SK-N-SH (cell line): ENCODE measurements at regions not wholly inside any gene's neighbourhood (a gene's known extent, or its start where the extent isn't known, plus 50 kb on each side); places are given as distances from the start of the nearest gene placed in this dataset.

Experiments used
- ELF1 ChIP-seq: IDR thresholded peaks from 2 replicates; pipeline ENCODE4 v1.4.0; 2012
- EP300 ChIP-seq, 2 experiments: IDR thresholded peaks; 2 replicates each; pipeline versions ENCODE4 v1.4.0 to v1.6.1; 2012; ENCODE audit warnings: borderline replicate concordance in 1 of 2, low read depth in 1 of 2, low read length in 1 of 2
- EZH2phosphoT487 ChIP-seq: fragments of 200-600 bp; sonication (generic); IDR thresholded peaks from 2 replicates; pipeline ENCODE4 v1.6.1; 2017; ENCODE audit warnings: low read depth, mixed run types, mild to moderate bottlenecking, antibody characterized with exemption, moderate library complexity, borderline replicate concordance
- JUND ChIP-seq: IDR thresholded peaks from 2 replicates; pipeline ENCODE4 v1.4.0; 2012
- POLR2AphosphoS5 ChIP-seq: IDR thresholded peaks from 2 replicates; pipeline ENCODE4 v1.6.1; 2012; ENCODE audit warnings: low read depth, low read length
- RAD21 ChIP-seq: IDR thresholded peaks from 2 replicates; pipeline ENCODE4 v1.6.1; 2012; ENCODE audit warnings: mild to moderate bottlenecking, low read length
- TEAD4 ChIP-seq: IDR thresholded peaks from 2 replicates; pipeline ENCODE4 v1.4.0; 2012; ENCODE audit warnings: mild to moderate bottlenecking, borderline replicate concordance; ENCODE audit not compliant: insufficient read depth
- YY1 ChIP-seq: IDR thresholded peaks from 2 replicates; pipeline ENCODE4 v1.4.0; 2012; ENCODE audit warnings: low read depth, mild to moderate bottlenecking
- TF ChIP-seq, protein P1 (sequence below): fragments of 200-600 bp; sonication (generic); IDR thresholded peaks from 2 replicates; pipeline ENCODE4 v1.6.1; 2017; ENCODE audit warnings: antibody characterized with exemption, mild to moderate bottlenecking, moderate library complexity

DNA sequence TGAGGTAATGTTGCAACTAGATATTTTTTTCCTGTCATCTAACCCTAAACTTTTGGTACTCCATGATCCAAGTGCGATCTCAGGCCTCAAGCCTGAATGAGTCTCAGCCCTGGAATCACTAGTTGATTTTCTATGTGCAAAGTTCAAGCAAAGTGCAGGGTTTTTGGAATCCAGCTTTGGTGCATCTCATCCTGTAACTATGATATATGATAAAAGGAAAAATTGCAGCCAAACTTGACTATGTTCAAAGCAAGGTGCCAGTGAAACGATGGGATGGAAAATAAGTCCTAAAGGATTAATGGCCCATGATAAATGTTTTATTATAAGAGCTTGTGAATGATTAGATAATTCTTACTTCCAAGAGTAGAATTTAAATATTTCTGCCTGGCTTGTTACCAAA, 78.9 kb upstream of the NT5C1B start:
- TF ChIP-seq EZH2phosphoT487: no peak
- TF ChIP-seq, protein P1, sequence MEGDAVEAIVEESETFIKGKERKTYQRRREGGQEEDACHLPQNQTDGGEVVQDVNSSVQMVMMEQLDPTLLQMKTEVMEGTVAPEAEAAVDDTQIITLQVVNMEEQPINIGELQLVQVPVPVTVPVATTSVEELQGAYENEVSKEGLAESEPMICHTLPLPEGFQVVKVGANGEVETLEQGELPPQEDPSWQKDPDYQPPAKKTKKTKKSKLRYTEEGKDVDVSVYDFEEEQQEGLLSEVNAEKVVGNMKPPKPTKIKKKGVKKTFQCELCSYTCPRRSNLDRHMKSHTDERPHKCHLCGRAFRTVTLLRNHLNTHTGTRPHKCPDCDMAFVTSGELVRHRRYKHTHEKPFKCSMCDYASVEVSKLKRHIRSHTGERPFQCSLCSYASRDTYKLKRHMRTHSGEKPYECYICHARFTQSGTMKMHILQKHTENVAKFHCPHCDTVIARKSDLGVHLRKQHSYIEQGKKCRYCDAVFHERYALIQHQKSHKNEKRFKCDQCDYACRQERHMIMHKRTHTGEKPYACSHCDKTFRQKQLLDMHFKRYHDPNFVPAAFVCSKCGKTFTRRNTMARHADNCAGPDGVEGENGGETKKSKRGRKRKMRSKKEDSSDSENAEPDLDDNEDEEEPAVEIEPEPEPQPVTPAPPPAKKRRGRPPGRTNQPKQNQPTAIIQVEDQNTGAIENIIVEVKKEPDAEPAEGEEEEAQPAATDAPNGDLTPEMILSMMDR: no peak
- TF ChIP-seq POLR2AphosphoS5: no peak
- TF ChIP-seq YY1: no peak
- TF ChIP-seq EP300 (IDR thresholded peaks at IDR 0.05; ENCODE audit: borderline replicate concordance in 1 of 2, low read depth in 1 of 2, low read length in 1 of 2): no peak
- no peak for TF ChIP-seq TEAD4
- no peak for TF ChIP-seq ELF1
- TF ChIP-seq RAD21: no peak
- TF ChIP-seq JUND: no peak
